ENCODE measurements at regions not wholly inside any gene's neighbourhood (a gene's known extent, or its start where the extent isn't known, plus 50 kb on each side); places are given as distances from the start of the nearest gene placed in this dataset.

GRCh38 chr10:57973451-57973850, 294.2 kb downstream of the IPMK start:
- WGBS, 2 donors = 74 to 80% methylated on average over 1 of the region's 1 CpG
- H3K36me3 ChIP-seq = no peaks in the 10 kb centered on the region
- H3K27me3 ChIP-seq = no peaks in the 10 kb centered on the region
- no peaks in the 10 kb centered on the region for H3K9me3 ChIP-seq
- no peak overlapping the region for H3K4me3 ChIP-seq
- no peak overlapping the region for H3K27ac ChIP-seq
- TF ChIP-seq POLR2AphosphoS5 (IDR thresholded peaks at IDR 0.05) (no peak), POLR2A (IDR thresholded peaks at IDR 0.05) (no peak), EP300 (IDR thresholded peaks at IDR 0.05) (no peak)
- TF ChIP-seq, protein P1, sequence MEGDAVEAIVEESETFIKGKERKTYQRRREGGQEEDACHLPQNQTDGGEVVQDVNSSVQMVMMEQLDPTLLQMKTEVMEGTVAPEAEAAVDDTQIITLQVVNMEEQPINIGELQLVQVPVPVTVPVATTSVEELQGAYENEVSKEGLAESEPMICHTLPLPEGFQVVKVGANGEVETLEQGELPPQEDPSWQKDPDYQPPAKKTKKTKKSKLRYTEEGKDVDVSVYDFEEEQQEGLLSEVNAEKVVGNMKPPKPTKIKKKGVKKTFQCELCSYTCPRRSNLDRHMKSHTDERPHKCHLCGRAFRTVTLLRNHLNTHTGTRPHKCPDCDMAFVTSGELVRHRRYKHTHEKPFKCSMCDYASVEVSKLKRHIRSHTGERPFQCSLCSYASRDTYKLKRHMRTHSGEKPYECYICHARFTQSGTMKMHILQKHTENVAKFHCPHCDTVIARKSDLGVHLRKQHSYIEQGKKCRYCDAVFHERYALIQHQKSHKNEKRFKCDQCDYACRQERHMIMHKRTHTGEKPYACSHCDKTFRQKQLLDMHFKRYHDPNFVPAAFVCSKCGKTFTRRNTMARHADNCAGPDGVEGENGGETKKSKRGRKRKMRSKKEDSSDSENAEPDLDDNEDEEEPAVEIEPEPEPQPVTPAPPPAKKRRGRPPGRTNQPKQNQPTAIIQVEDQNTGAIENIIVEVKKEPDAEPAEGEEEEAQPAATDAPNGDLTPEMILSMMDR (IDR thresholded peaks at IDR 0.05) = no peak
- intact Hi-C loops (cut with DNase I) = no loop called here
- no peaks in the 10 kb centered on the region for H3K4me1 ChIP-seq
- no peak for DNase-seq

DNA sequence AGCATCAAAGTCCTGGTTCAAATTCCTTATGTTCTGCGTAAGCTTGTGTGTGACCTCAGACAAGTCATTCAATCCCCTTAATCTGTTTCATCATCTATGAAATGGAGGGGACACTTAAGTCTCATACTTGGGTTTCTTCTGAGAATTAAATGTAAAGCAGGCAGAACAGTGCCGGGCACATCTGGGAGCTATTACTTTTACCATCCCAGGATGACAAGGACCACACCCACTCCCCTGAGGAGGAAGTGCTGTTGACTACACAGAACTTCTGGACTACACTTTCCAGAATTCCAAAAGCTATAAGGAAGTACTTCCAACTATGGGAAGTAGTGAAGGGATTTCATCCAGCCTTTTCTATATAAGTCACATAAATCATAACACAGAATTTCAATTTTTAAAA, 294.9 kb downstream of the IPMK start:
- Histone ChIP-seq H3K4me1 (no peaks in the 10 kb centered on the region), H3K9me3 (no peaks in the 10 kb centered on the region), H3K27me3 (no peaks in the 10 kb centered on the region), H3K36me3 (no peaks in the 10 kb centered on the region), H3K4me3 (no peak overlapping the region), H3K27ac (no peak overlapping the region)
- intact Hi-C loops (cut with DNase I) = no loop called here
- no peak for TF ChIP-seq POLR2AphosphoS5 (IDR thresholded peaks at IDR 0.05)
- no peak for TF ChIP-seq EP300 (IDR thresholded peaks at IDR 0.05)
- TF ChIP-seq, protein P1 (IDR thresholded peaks at IDR 0.05) = no peak
- no peak for TF ChIP-seq POLR2A (IDR thresholded peaks at IDR 0.05)
- WGBS, 2 donors = 63 to 82% methylated on average over 2 of the region's 2 CpGs
- no peak for DNase-seq

GRCh38 chr10:57968328-57969016, 299.2 kb downstream of the IPMK start:
- H3K27me3 ChIP-seq = no peaks in the 10 kb centered on the region
- 84 to 91% methylated on average over 11 of the region's 11 CpGs for WGBS, 2 donors

DNA sequence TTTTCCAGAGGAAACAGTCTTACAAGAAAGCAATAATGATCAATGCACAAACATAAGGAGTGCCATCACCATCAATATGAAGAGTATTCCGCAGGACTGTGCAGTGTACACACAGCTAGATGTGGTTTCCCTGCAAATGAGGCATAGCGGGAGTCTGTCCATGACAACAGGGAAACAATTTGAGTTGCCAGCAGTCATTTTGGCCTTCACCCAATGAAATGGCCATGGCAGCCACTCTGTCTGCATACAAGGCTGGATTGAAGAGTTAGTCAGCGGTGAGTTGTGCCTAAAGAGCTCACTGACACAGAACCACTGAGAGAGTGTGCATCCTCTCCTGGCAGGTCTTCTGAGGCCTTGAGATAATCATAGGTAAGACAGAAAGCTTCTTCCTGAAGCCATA, 303.3 kb downstream of the IPMK start:
- H3K4me1 ChIP-seq = no peaks in the 10 kb centered on the region

More at GRCh38 chr10:57968328-57969016, 299.2 kb downstream of the IPMK start:
- TF ChIP-seq EP300 (IDR thresholded peaks at IDR 0.05) (no peak), POLR2AphosphoS5 (IDR thresholded peaks at IDR 0.05) (no peak), POLR2A (IDR thresholded peaks at IDR 0.05) (no peak)
- TF ChIP-seq, protein P1 (IDR thresholded peaks at IDR 0.05) = no peak
- H3K27ac ChIP-seq = no peak overlapping the region
- H3K36me3 ChIP-seq = no peaks in the 10 kb centered on the region
- no peaks in the 10 kb centered on the region for H3K4me1 ChIP-seq
- H3K4me3 ChIP-seq = no peak overlapping the region
- no peak for DNase-seq
- no peaks in the 10 kb centered on the region for H3K9me3 ChIP-seq
- intact Hi-C loops (cut with DNase I) = no loop called here

More for the DNA sequence above, 303.3 kb downstream of the IPMK start:
- intact Hi-C loops (cut with DNase I) = no loop called here
- Histone ChIP-seq H3K36me3 (no peaks in the 10 kb centered on the region), H3K27ac (no peak overlapping the region), H3K9me3 (no peaks in the 10 kb centered on the region), H3K27me3 (no peaks in the 10 kb centered on the region), H3K4me3 (no peak overlapping the region)
- DNase-seq = no peak
- WGBS, 2 donors = 93 to 96% methylated on average over 3 of the region's 3 CpGs
- TF ChIP-seq EP300 (IDR thresholded peaks at IDR 0.05) = no peak
- no peak for TF ChIP-seq POLR2AphosphoS5 (IDR thresholded peaks at IDR 0.05)
- TF ChIP-seq, protein P1 (IDR thresholded peaks at IDR 0.05) = no peak
- TF ChIP-seq POLR2A (IDR thresholded peaks at IDR 0.05) = no peak

Data from sigmoid colon (tissue), 6 donors.